GM12891 (cell line): ENCODE measurements at regions not wholly inside any gene's neighbourhood (a gene's known extent, or its start where the extent isn't known, plus 50 kb on each side); places are given as distances from the start of the nearest gene placed in this dataset.

Experiments
- POLR2A ChIP-seq: IDR thresholded peaks from 2 replicates; pipeline ENCODE4 v1.6.1; 2011; ENCODE audit warnings: low read depth, low read length, control low read depth
- POLR2AphosphoS5 ChIP-seq: IDR thresholded peaks from 2 replicates; pipeline ENCODE4 v1.6.1; 2011; ENCODE audit warnings: low read depth, low read length, control low read depth
- SPI1 ChIP-seq: IDR thresholded peaks from 2 replicates; pipeline ENCODE4 v1.6.1; 2011; ENCODE audit warnings: low read depth, low read length, control low read depth
- TAF1 ChIP-seq: IDR thresholded peaks from 2 replicates; pipeline ENCODE4 v1.6.1; 2011; ENCODE audit warnings: low read depth, low read length, control low read depth

- TF ChIP-seq POLR2AphosphoS5 (no peak), POLR2A (no peak), SPI1 (no peak), TAF1 (no peak)
These were observed 1184.4 kb downstream of the RPA4 start for GRCh38 chrX:98068024-98068580.
